Lower leg skin (tissue), 3 donors: ENCODE measurements at regions not wholly inside any gene's neighbourhood (a gene's known extent, or its start where the extent isn't known, plus 50 kb on each side); places are given as distances from the start of the nearest gene placed in this dataset.
"Not testable (repeated sequence)": the region's sequence is repeated elsewhere in the genome, so short reads cannot be mapped to it uniquely, and the experiment has no call there.

Source experiments
- POLR2A ChIP-seq, 2 donors: fragments of 450-650 bp; IDR thresholded peaks; one replicate each; pipeline ENCODE4 v1.6.1; 2016 to 2017; ENCODE audit warnings: antibody characterized with exemption in 2 of 2, mild to moderate bottlenecking in 1 of 2, moderate library complexity in 1 of 2
- TF ChIP-seq, protein P1 (sequence below), 3 donors: fragments of 450-650 bp; IDR thresholded peaks; one replicate each; pipeline ENCODE4 v1.5.1; 2016; ENCODE audit warnings: antibody characterized with exemption in 3 of 3, mild to moderate bottlenecking in 3 of 3, moderate library complexity in 2 of 3

- TF ChIP-seq, protein P1, sequence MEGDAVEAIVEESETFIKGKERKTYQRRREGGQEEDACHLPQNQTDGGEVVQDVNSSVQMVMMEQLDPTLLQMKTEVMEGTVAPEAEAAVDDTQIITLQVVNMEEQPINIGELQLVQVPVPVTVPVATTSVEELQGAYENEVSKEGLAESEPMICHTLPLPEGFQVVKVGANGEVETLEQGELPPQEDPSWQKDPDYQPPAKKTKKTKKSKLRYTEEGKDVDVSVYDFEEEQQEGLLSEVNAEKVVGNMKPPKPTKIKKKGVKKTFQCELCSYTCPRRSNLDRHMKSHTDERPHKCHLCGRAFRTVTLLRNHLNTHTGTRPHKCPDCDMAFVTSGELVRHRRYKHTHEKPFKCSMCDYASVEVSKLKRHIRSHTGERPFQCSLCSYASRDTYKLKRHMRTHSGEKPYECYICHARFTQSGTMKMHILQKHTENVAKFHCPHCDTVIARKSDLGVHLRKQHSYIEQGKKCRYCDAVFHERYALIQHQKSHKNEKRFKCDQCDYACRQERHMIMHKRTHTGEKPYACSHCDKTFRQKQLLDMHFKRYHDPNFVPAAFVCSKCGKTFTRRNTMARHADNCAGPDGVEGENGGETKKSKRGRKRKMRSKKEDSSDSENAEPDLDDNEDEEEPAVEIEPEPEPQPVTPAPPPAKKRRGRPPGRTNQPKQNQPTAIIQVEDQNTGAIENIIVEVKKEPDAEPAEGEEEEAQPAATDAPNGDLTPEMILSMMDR (IDR thresholded peaks at IDR 0.05): not testable (repeated sequence)
- not testable (repeated sequence) for TF ChIP-seq POLR2A (IDR thresholded peaks at IDR 0.05)
Observed at GRCh38 chr2:95725191-95725590, 133.4 kb downstream of the TRIM43 start.
